ENCODE measurements at regions not wholly inside any gene's neighbourhood (a gene's known extent, or its start where the extent isn't known, plus 50 kb on each side); places are given as distances from the start of the nearest gene placed in this dataset.

DNA sequence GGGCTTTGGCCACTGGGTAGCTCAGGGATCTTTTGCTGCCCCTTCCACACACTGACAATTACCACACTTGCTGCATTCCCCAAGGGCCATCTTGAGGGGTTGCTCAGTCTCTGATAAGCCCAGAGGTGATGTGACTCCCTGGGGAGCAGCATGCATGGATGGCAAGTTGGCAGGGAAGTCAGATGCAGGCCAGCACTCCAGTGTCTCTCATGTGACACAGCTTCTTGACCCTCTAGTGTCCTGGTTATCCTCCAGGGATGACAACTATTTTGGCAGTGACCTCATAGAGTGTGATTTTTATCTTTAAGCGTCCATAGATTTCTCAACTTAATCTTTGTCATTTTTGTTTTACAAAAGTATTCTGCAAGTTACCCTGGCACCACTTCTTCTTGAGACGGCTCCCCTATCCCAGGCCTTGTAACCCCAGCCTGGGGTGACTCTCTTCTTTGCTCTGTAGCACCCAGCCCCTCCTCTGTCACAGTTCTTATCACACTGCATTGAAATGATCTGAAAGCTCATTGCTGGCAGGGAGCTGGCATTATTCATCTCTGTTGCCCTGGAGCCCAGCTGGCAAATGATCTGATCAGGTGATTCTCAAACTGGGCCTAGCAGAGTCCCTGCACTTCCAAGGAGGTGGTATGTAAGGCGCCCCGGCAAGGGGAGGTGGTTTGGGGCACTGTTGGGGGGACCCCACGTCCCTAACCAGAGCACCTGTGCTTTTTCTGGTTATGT lies 72.6 kb downstream of the TENT5C start:
- no peak for DNase-seq

DNA sequence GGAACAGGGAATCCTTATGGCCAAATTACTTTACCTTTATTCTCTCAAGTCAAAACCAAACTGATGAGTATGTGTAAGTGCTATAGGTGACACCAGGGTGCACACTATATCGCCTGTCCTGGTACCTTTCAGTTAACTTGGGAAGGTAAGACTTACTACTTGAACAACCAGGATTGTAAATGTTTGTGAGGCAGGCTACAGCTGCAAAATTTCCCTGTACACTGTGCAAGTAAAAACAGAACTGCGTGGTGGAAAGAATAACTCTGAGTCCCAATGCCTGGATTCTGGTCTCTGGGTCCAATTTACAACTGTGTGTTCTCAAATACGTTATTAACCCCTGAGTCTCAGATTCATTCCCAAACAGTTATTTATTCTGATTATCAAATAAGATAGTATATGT lies 73.5 kb downstream of the TENT5C start:
- DNase-seq = no peak

DNA sequence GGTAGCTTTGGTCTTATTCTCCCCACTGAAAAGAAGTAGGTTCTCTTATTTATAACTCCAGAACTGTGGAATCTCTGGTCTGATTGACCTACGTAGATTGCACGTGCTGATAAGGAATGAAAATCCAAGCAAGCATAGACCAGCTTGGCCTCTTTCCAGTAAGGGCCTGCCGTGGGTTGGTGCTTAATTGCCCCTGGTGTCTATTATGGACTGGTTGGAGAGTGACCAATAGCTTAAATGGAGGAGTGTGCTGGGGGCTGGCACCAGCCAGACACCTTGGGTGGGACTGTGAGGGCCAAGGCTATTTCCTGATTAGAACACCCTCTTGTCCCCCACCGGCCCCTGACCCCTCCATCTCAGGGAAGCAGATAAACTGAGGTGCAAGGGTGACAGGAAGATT lies 74.0 kb downstream of the TENT5C start:
- no peak for DNase-seq

GRCh38 chr1:117680316-117681002 lies 74.6 kb downstream of the TENT5C start:
- no peak for DNase-seq

- DNase-seq = no peak
These were observed 75.4 kb downstream of the TENT5C start for GRCh38 chr1:117681093-117681900.

GRCh38 chr1:117681901-117682250 lies 76.0 kb downstream of the TENT5C start:
- no peak for DNase-seq

DNA sequence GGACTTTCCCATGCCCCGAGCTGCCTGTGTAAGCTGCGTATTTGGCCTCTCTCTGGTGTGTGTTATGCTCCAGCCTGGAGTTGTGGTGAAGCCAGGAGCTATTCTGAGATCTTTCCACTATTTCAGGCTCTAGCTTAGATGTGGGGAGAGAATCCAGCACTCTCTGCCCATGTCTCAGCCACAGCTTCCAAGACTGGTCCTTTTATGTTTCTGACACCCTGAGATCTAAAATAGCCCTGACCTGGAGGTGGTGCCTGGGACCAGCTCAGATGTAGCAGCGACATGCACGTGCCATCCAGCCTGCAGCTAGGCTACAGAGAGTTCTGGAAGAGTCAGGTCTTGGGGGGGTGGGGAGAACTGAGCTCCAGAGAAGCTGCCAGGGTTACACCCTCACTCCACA lies 76.5 kb downstream of the TENT5C start:
- no peak for DNase-seq

GRCh38 chr1:117683571-117684285 lies 77.9 kb downstream of the TENT5C start:
- DNase-seq = no peak

DNA sequence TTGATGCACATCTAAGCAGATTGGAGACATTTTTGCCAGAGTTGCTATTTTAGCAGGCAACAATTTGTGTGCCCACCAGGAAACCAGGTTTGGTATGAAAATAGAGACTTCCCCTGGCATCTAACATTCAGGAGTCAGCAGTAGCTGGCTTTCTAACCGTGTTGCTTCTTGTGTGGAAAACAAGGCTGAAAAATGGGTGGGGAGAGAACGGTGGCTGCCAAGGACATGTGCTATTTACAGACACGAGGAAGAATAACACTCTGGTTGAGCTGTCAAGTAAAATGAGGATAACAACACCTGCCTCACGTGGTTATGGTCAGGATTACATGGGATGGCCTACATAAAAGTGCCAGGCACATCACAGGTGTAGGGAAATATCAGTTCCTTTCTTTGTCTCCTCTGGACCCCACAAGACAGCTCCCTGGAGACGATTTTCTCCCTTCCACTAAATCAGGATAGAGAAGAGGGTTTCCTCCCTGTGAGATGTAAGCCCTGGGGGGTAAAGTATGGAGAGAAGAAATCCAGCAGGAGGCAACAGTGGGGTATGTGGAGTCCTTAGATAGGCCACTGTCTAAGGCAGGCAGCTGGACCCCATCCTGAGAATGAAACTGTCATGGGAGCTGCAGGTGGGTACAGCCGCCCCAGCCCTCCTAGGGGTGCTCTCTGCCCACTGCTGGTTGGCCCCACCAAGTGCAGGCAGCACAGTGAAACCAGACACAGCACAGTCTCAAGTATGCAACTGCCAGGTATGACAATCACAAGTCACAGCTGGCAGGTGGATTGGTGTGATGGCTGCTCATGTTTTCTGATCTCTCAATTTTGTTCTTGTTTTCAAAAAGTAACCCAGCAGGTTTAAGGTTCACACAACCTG lies 80.3 kb downstream of the TENT5C start:
- DNase-seq = no peak

DNA sequence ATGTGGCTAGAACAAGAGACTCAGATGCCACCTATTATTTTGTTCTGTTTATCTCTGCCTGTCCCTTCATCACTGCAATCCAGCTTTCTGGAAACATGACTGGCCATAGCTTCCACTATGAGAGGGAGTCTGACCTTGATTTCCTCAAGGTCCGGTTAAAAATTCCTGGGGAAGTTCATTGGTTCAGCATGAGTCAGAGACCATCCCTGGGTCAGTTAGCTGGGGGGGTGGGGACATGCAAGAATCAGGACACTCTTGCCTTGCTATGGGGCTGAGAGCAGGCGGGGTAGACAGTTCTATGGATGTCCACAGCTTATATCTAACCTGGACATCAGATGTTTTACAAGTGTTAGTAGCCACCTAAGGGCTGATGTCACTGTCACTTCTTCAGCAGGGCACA lies 81.1 kb downstream of the TENT5C start:
- DNase-seq = no peak

DNA sequence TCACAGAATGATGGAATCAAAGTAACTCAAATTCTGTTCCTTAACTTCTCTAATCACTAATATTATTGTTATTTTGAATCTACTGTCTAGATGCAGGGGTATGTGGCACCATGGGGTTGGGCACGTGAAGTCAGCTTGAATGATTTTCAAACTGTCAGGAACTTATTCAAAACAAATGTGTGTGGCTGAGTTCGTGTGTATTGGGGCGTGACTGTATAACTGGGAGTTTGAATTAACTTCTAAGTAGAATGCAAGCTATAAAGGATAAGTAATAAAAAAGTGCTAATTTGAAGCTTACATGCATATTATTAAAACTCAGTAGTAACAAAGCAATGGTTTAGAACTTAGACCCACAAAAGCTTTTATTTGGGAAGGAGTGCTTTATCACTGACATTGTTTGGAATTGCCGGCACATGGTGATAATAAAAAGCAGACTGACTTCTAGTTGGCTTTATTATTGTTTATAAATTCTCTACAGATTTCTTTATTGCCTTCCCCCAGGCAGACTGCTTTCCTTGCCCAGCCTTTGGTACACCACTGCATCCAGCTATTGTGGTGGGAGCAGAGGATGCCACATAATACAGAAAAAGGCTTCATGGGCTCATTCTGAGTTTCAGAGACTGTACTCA lies 84.3 kb downstream of the TENT5C start:
- no peak for DNase-seq

DNA sequence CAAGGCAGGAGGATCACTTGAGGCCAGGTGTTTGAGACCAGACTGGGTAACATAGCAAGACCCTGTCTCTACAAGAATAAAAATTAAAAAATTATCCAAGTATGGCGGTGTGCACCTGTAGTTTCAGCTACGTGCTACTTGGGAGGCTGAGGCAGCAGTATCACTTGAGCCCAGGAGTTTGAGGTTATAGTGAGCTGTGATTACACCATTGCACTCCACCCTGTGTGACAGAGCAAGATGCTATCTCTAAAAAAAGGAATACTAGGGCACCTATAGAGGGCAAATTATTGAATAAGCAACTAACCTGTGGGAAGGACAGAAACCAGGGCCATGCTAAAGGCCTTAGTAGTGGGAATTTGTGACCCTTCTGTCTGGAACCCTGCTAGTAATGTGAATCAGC lies 86.1 kb downstream of the TENT5C start:
- DNase-seq = no peak

- no peak for DNase-seq
These were observed 88.7 kb downstream of the TENT5C start for GRCh38 chr1:117694543-117694942.

DNA sequence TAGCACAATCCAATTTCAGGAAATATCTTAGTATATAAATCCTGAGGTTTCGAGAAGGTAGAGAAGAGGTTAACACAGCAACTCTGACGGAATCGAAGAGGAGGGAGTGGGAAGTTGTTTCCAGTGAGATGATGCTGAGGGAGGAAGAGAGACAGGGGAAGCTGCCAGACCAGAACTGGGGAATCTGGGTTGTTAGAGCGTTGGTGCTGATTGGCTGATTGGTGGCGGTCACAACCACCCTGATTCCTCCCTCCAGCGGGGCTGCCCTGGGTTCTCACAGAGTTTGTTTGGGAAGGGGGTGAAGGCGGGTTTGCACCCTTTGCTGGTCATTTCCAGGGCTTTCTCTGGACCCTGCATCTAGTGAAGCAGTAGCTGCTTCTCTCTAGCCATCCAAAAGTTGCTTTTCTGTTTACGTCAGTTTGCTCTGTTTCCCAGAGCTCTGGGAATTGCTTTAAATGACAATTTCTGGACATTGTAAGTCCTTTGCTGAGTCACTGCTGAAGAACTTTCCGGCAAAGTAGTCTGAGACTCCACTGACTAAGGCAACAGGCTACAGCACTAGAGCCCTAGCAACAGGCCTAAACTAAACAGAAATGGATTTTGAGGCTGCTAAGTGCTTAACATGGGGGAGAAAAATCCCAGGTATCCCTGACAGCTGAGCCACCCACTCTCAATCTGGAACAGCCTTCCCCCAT lies 90.1 kb downstream of the TENT5C start:
- no peak for DNase-seq

GRCh38 chr1:117696561-117696960 lies 90.7 kb downstream of the TENT5C start:
- no peak for DNase-seq

GRCh38 chr1:117697220-117697781 lies 91.5 kb downstream of the TENT5C start:
- no peak for DNase-seq

DNA sequence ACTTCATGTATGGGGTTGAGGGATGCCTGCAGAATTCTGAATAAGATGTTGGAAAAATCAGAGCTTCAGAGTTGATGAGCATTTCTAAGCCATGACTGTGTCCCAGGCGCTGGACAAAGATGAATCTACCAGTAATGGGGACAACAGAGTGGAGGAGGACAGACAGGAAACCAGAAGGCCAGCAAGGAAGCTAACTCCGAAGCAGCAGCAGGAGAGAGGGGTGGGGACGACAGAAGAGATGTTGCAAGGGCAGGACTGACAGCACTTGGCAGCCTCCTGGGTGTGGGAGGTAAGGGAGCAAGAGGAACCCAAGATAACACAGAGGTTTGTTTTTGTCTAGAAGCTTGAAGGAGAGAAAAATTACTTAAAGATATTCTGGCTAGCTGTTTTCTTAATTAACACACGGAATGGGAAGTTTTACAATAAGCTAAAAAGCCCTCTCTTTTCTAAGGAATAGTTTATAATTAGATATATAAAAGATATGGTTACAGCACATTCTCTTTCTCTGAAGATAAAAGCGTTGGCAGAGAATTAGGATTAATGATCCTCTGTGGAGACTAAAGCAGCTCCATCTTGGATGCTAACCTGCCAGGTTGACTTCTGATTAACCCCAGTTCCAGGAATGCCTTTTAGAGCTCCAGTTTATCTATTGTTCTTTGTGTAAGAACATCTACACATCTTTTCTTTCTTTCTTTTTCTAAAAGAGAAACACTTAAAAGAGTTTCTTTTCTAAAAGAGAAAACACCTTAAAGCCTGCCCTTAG lies 92.7 kb downstream of the TENT5C start:
- no peak for DNase-seq

DNA sequence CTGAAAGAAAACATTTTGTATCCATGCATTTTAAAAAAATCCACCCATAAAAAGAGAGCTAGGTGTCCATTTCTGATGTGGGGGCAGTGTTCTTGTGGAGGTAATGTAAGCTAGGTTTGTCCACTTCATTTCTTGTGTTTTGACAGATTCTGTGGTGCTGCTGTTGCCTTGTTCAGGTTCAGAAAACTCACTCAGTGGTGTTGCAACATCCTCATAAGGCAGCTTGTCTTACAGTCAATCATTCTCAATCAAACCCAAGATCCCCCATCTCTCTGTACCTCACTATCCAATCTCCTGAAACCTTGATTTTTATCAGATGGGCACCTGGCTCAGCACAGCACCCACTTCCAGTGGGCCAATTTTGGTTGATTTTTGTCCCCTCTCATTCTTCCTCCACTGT lies 94.1 kb downstream of the TENT5C start:
- DNase-seq = no peak

- no peak for DNase-seq
These were observed 96.8 kb downstream of the TENT5C start for GRCh38 chr1:117702654-117703053.

GRCh38 chr1:117707371-117707770 lies 101.5 kb downstream of the TENT5C start:
- no peak for DNase-seq
